Thoracic aorta (tissue), 2 donors: ENCODE measurements at regions not wholly inside any gene's neighbourhood (a gene's known extent, or its start where the extent isn't known, plus 50 kb on each side); places are given as distances from the start of the nearest gene placed in this dataset.

Experiments used
- ATAC-seq: fragments of 150-250 bp; one replicate; pipeline ENCODE4 v1.8.0; 2017; ENCODE audit warnings: low read depth; ENCODE audit not compliant: insufficient number of reproducible peaks, low FRiP score
- DNase-seq: peaks from one replicate; pipeline ENCODE4 v3.0.0-alpha.2; 2020; ENCODE audit warnings: low spot score
- H3K27ac ChIP-seq, 2 donors: fragments of 200-600 bp; sonication (generic); 1 replicate in 1 of 2; 2 replicates in 1 of 2; pipeline ENCODE4 v1.5.1; 2016; ENCODE audit warnings: mild to moderate bottlenecking in 2 of 2, moderate library complexity in 2 of 2
- H3K27me3 ChIP-seq: fragments of 200-600 bp; sonication (generic); replicated peaks from 2 replicates; pipeline ENCODE4 v1.6.0; 2016; ENCODE audit warnings: mild to moderate bottlenecking; ENCODE audit not compliant: insufficient read depth
- H3K36me3 ChIP-seq: fragments of 200-600 bp; sonication (generic); one replicate; pipeline ENCODE4 v1.5.1; 2016
- H3K4me1 ChIP-seq, 2 donors: fragments of 200-600 bp; sonication (generic); 1 replicate in 1 of 2; 2 replicates in 1 of 2; pipeline versions ENCODE4 v1.5.1 to v1.6.0; 2016; ENCODE audit warnings: low read depth in 2 of 2, mild to moderate bottlenecking in 1 of 2; ENCODE audit not compliant: control insufficient read depth in 1 of 2
- H3K4me3 ChIP-seq: fragments of 200-600 bp; sonication (generic); 2 replicates; pipeline ENCODE4 v1.5.1; 2016; ENCODE audit warnings: mild to moderate bottlenecking
- H3K9me3 ChIP-seq: fragments of 200-600 bp; sonication (generic); 2 replicates; pipeline ENCODE4 v1.5.1; 2016
- CTCF ChIP-seq: fragments of 200-600 bp; sonication (generic); IDR thresholded peaks from one replicate; pipeline ENCODE4 v1.5.1; 2019; ENCODE audit warnings: antibody characterized with exemption

- peak; percentile 82 for ATAC-seq
- Histone ChIP-seq H3K4me3 (no peak overlapping the region), H3K27me3 (no peaks in the 10 kb centered on the region), H3K9me3 (no peaks in the 10 kb centered on the region), H3K36me3 (no peaks in the 10 kb centered on the region), H3K4me1 (peaks cover 0 to 10% of the 10 kb centered on the region in 2 donors), H3K27ac (no peak overlapping the region)
- DNase-seq: no peak
- no peak for TF ChIP-seq CTCF
Observed at GRCh38 chr3:31377045-31377642, 155.6 kb upstream of the STT3B start.

GRCh38 chr3:31378231-31378630, 154.5 kb upstream of the STT3B start:
- Histone ChIP-seq H3K36me3 (no peaks in the 10 kb centered on the region), H3K4me1 (peaks cover 0 to 9% of the 10 kb centered on the region in 2 donors), H3K9me3 (no peaks in the 10 kb centered on the region), H3K27ac (no peak overlapping the region), H3K4me3 (no peak overlapping the region), H3K27me3 (no peaks in the 10 kb centered on the region)
- ATAC-seq (no peak), DNase-seq (no peak)
- no peak for TF ChIP-seq CTCF

- no peaks in the 10 kb centered on the region for H3K27me3 ChIP-seq
- no peaks in the 10 kb centered on the region for H3K9me3 ChIP-seq
- peaks cover 0 to 9% of the 10 kb centered on the region in 2 donors for H3K4me1 ChIP-seq
- DNase-seq: no peak
- H3K36me3 ChIP-seq: no peaks in the 10 kb centered on the region
- no peak overlapping the region for H3K4me3 ChIP-seq
- H3K27ac ChIP-seq: no peak overlapping the region
- no peak for TF ChIP-seq CTCF
- no peak for ATAC-seq
Observed at GRCh38 chr3:31379598-31379997, 153.1 kb upstream of the STT3B start.

- Histone ChIP-seq H3K27me3 (no peaks in the 10 kb centered on the region), H3K4me1 (no peaks in the 10 kb centered on the region), H3K27ac (no peak overlapping the region), H3K9me3 (no peaks in the 10 kb centered on the region), H3K36me3 (no peaks in the 10 kb centered on the region), H3K4me3 (no peak overlapping the region)
- ATAC-seq (no peak), DNase-seq (no peak)
- no peak for TF ChIP-seq CTCF
Observed at GRCh38 chr3:31382856-31383255, 149.9 kb upstream of the STT3B start.

GRCh38 chr3:31384117-31384516, 148.6 kb upstream of the STT3B start:
- TF ChIP-seq CTCF: no peak
- H3K36me3 ChIP-seq: no peaks in the 10 kb centered on the region
- DNase-seq (no peak), ATAC-seq (no peak)
- no peak overlapping the region for H3K27ac ChIP-seq
- no peaks in the 10 kb centered on the region for H3K27me3 ChIP-seq
- no peak overlapping the region for H3K4me3 ChIP-seq
- no peaks in the 10 kb centered on the region for H3K9me3 ChIP-seq
- no peaks in the 10 kb centered on the region for H3K4me1 ChIP-seq
